Endothelial cell of umbilical vein (primary cell): ENCODE measurements at regions not wholly inside any gene's neighbourhood (a gene's known extent, or its start where the extent isn't known, plus 50 kb on each side); places are given as distances from the start of the nearest gene placed in this dataset.

Source experiments
- BruUV-seq: library from RNA; stranded (reverse); fragments of 400-500 nt; replicated peaks from 2 replicates; lab custom pipeline; 2021; lab: Mats Ljungman, UMichigan
- CTCF ChIA-PET: fragments of 300-600, 350-600 bp; sonication (Branson Sonifier 250); formaldehyde crosslinking; loops from one replicate; lab custom pipeline; 2021; ENCODE audit warnings: antibody characterized with exemption, inconsistent platforms; lab: Charles Lee
- POLR2A ChIA-PET: fragments of 300-600, 350-600 bp; sonication (Branson Sonifier 250); formaldehyde crosslinking; loops from one replicate; lab custom pipeline; 2021; ENCODE audit warnings: antibody characterized with exemption, inconsistent platforms; lab: Charles Lee
- DNase-seq: peaks from one replicate; pipeline ENCODE4 v3.0.0-alpha.2; 2011; ENCODE audit warnings: low read depth, low spot score
- FAIRE-seq: peaks from 2 replicates; lab custom pipeline; 2011; peaks lifted over from hg19 to GRCh38; lab: Jason Lieb, UNC
- H2AFZ ChIP-seq: 2 replicates; pipeline ENCODE4 v1.6.0; 2012; ENCODE audit warnings: low read depth, low read length, control low read depth, inconsistent platforms
- H3K27ac ChIP-seq: 2 replicates; pipeline ENCODE4 v1.5.1; 2011; ENCODE audit warnings: low read depth, mild to moderate bottlenecking, control low read depth, low read length, moderate library complexity; ENCODE audit not compliant: insufficient read depth
- H3K27me3 ChIP-seq, 2 experiments: 2 replicates each; pipeline versions ENCODE4 v1.6.0 to v1.6.1; 2011; ENCODE audit warnings: low read length in 2 of 2, mixed read lengths in 1 of 2; ENCODE audit not compliant: control insufficient read depth in 2 of 2, insufficient read depth in 2 of 2
- H3K36me3 ChIP-seq, 2 experiments: 2 replicates in 1 of 2; 3 replicates in 1 of 2; pipeline ENCODE4 v1.5.1; 2011; ENCODE audit warnings: low read length in 2 of 2, mild to moderate bottlenecking in 1 of 2, moderate library complexity in 1 of 2; ENCODE audit not compliant: control insufficient read depth in 2 of 2, insufficient read depth in 2 of 2; ENCODE audit errors: extremely low read depth in 1 of 2
- H3K4me1 ChIP-seq: 3 replicates; pipeline ENCODE4 v1.5.1; 2011; ENCODE audit warnings: mild to moderate bottlenecking, low read length; ENCODE audit not compliant: control insufficient read depth, insufficient read depth; ENCODE audit errors: extremely low read depth
- H3K4me2 ChIP-seq: 2 replicates; pipeline ENCODE4 v1.6.1; 2011; ENCODE audit warnings: low read length, control low read depth, mixed read lengths; ENCODE audit not compliant: insufficient read depth
- H3K4me3 ChIP-seq, 3 experiments: fragments of 200-600 bp in 1 of 3; sonication (generic), shearing (Covaris generic) in 1 of 3; replicated peaks in 1 of 3; 2 replicates each; pipeline ENCODE4 v1.5.1; 2011 to 2016; ENCODE audit warnings: control low read depth in 3 of 3, low read length in 3 of 3, mild to moderate bottlenecking in 2 of 3, inconsistent platforms in 1 of 3, low read depth in 1 of 3, moderate library complexity in 1 of 3; ENCODE audit not compliant: insufficient read depth in 1 of 3
- H3K79me2 ChIP-seq: 2 replicates; pipeline ENCODE4 v1.6.0; 2012; ENCODE audit warnings: low read length, inconsistent platforms; ENCODE audit not compliant: control insufficient read depth, insufficient read depth
- H3K9ac ChIP-seq: replicated peaks from 2 replicates; pipeline ENCODE3; 2011; ENCODE audit warnings: low read length, control low read depth; ENCODE audit not compliant: insufficient read depth; ENCODE audit errors: extremely low read depth
- H3K9me1 ChIP-seq: replicated peaks from 3 replicates; pipeline ENCODE4 v1.6.0; 2011; ENCODE audit warnings: mild to moderate bottlenecking, low read length; ENCODE audit not compliant: control insufficient read depth, insufficient read depth; ENCODE audit errors: extremely low read depth
- H3K9me3 ChIP-seq: replicated peaks from 2 replicates; pipeline ENCODE4 v1.5.1; 2012; ENCODE audit warnings: low read length, inconsistent platforms; ENCODE audit not compliant: control insufficient read depth, insufficient read depth
- H4K20me1 ChIP-seq: replicated peaks from 2 replicates; pipeline ENCODE3; 2011; ENCODE audit warnings: mild to moderate bottlenecking, low read length; ENCODE audit not compliant: control insufficient read depth, insufficient read depth; ENCODE audit errors: extremely low read depth
- CTCF ChIP-seq, 2 donors: IDR thresholded peaks; 1 replicate in 1 of 2; 2 replicates in 1 of 2; pipeline ENCODE4 v1.5.1; 2011; ENCODE audit warnings: low read length in 2 of 2, mild to moderate bottlenecking in 2 of 2, moderate library complexity in 2 of 2, control low read depth in 1 of 2, inconsistent platforms in 1 of 2, low read depth in 1 of 2; ENCODE audit not compliant: insufficient read depth in 1 of 2; ENCODE audit errors: extremely low read depth in 1 of 2
- EZH2 ChIP-seq: IDR thresholded peaks from 2 replicates; pipeline ENCODE4 v1.6.1; 2012; ENCODE audit warnings: borderline replicate concordance, low read depth, mild to moderate bottlenecking, moderate library complexity, low read length, inconsistent platforms; ENCODE audit not compliant: severe bottlenecking
- FOS ChIP-seq: IDR thresholded peaks from 2 replicates; pipeline ENCODE4 v1.6.1; 2011; ENCODE audit warnings: mild to moderate bottlenecking, low read length, moderate library complexity, borderline replicate concordance; ENCODE audit not compliant: insufficient read depth
- GATA2 ChIP-seq: IDR thresholded peaks from 2 replicates; pipeline ENCODE4 v1.7.0; 2011; ENCODE audit warnings: low read depth, mild to moderate bottlenecking, moderate library complexity, mixed read lengths, low read length; ENCODE audit not compliant: insufficient read length, insufficient read depth
- JUN ChIP-seq: IDR thresholded peaks from 2 replicates; pipeline ENCODE4 v1.6.1; 2011; ENCODE audit warnings: borderline replicate concordance, low read depth; ENCODE audit not compliant: insufficient read length, insufficient read depth
- MYC ChIP-seq: IDR thresholded peaks from one replicate; pipeline ENCODE4 v1.6.1; 2011; ENCODE audit warnings: mild to moderate bottlenecking, low read depth, low read length
- POLR2A ChIP-seq: IDR thresholded peaks from 2 replicates; pipeline ENCODE4 v1.6.1; 2012; ENCODE audit warnings: low read depth, mild to moderate bottlenecking, control low read depth, low read length
- POLR2AphosphoS5 ChIP-seq: IDR thresholded peaks from 2 replicates; pipeline ENCODE4 v1.6.1; 2012; ENCODE audit warnings: low read depth, mild to moderate bottlenecking, control low read depth, low read length, moderate library complexity; ENCODE audit not compliant: insufficient read depth
- dilution Hi-C: fragments of 300-500 bp; cut with MboI; formaldehyde crosslinking; loops from one replicate; pipeline ENCODE4 v1.15.0; 2019; ENCODE audit warnings: low sequenced_read_pairs; ENCODE audit not compliant: extremely low pct_ligation_motif_present
- intact Hi-C: fragments of 100-400 bp; cut with micrococcal nuclease; formaldehyde crosslinking; loops from one replicate; pipeline ENCODE4 v1.10.0; 2022
- TF ChIP-seq, protein P1 (sequence below): IDR thresholded peaks from 2 replicates; pipeline ENCODE4 v1.6.1; 2011; ENCODE audit not compliant: insufficient read depth, insufficient read length

DNA sequence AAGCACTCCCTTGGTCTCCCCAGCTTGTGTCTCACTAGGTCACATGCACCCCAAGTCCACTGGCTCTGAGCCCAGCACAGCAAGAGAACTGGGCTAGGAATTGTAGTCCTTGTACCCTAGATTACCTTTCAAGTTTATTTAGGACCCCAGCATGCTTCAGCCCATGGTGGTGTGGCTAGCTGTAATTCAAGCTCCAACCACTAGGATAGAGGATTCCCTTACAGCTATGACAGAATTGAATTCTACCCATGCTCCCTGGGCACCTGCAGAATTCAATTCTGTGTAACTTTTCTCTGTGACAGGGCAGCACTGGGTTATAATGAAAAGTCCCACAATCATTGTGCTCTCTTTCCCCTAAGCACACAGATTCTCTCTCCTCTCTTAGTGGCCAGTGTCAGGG, 253.8 kb upstream of the DMD start:
- H3K4me2 ChIP-seq: no peak overlapping the region
- H3K27me3 ChIP-seq: no peaks in the 10 kb centered on the region
- ChIA-PET POLR2A (no interaction called here), CTCF (no interaction called here)
- no TSS peak for BruUV-seq
- intact Hi-C loops (no loop called here), dilution Hi-C loops (no loop called here)
- H3K79me2 ChIP-seq: no peaks in the 10 kb centered on the region
- no peaks in the 10 kb centered on the region for H3K9me1 ChIP-seq
- no peaks in the 10 kb centered on the region for H4K20me1 ChIP-seq
- no peak overlapping the region for H3K9ac ChIP-seq
- H3K27ac ChIP-seq: no peak overlapping the region
- no peak for FAIRE-seq
- DNase-seq: no peak
- no peak overlapping the region for H3K4me3 ChIP-seq
- no peaks in the 10 kb centered on the region for H3K36me3 ChIP-seq
- TF ChIP-seq MYC: no peak
- no peak for TF ChIP-seq CTCF (IDR thresholded peaks at IDR 0.05; ENCODE audit: extremely low read depth in 1 of 2, insufficient read depth in 1 of 2, low read depth in 1 of 2, low read length in 2 of 2)
- no peak for TF ChIP-seq POLR2AphosphoS5
- no peak for TF ChIP-seq EZH2
- no peak for TF ChIP-seq POLR2A
- no peak for TF ChIP-seq FOS
- no peak for TF ChIP-seq JUN
- TF ChIP-seq GATA2: no peak
- TF ChIP-seq, protein P1, sequence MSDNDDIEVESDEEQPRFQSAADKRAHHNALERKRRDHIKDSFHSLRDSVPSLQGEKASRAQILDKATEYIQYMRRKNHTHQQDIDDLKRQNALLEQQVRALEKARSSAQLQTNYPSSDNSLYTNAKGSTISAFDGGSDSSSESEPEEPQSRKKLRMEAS: no peak
- H2AFZ ChIP-seq: no peak overlapping the region
- H3K4me1 ChIP-seq: no peaks in the 10 kb centered on the region
- no peaks in the 10 kb centered on the region for H3K9me3 ChIP-seq
